ENCODE measurements at regions not wholly inside any gene's neighbourhood (a gene's known extent, or its start where the extent isn't known, plus 50 kb on each side); places are given as distances from the start of the nearest gene placed in this dataset.

DNA sequence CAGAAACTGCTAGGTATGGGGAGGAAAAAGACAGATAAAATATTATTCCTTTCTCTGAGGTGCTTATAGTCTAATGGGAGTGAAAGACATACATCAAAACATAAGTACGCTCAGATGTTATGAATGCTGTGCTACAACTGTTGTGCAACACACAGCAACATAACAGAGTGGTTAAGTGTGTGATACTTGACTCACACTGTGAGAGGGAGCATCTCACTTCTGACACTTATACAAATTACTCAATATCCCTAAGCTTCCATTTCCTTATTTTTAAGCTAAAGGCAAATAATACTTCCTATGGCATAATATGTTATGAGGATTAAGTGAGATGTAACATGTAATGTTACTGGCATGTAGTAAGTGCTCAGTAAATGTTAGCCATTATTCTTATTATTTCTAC is 110.6 kb upstream of the FER start:
- TF ChIP-seq, protein P1, sequence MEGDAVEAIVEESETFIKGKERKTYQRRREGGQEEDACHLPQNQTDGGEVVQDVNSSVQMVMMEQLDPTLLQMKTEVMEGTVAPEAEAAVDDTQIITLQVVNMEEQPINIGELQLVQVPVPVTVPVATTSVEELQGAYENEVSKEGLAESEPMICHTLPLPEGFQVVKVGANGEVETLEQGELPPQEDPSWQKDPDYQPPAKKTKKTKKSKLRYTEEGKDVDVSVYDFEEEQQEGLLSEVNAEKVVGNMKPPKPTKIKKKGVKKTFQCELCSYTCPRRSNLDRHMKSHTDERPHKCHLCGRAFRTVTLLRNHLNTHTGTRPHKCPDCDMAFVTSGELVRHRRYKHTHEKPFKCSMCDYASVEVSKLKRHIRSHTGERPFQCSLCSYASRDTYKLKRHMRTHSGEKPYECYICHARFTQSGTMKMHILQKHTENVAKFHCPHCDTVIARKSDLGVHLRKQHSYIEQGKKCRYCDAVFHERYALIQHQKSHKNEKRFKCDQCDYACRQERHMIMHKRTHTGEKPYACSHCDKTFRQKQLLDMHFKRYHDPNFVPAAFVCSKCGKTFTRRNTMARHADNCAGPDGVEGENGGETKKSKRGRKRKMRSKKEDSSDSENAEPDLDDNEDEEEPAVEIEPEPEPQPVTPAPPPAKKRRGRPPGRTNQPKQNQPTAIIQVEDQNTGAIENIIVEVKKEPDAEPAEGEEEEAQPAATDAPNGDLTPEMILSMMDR (IDR thresholded peaks at IDR 0.05; ENCODE audit: borderline replicate concordance, extremely low read depth, low read length, poor library complexity, severe bottlenecking), result no peak
- TF ChIP-seq EZH2 (IDR thresholded peaks at IDR 0.05; ENCODE audit: borderline replicate concordance, low read depth, low read length, severe bottlenecking), result no peak
